HL-60 (cell line): ENCODE measurements at regions not wholly inside any gene's neighbourhood (a gene's known extent, or its start where the extent isn't known, plus 50 kb on each side); places are given as distances from the start of the nearest gene placed in this dataset.

Experiments used
- DNase-seq, 2 experiments: peaks; one replicate each; pipeline ENCODE4 v3.0.0-alpha.2; 2010 to 2020; ENCODE audit warnings: low read depth in 1 of 2, low spot score in 1 of 2
- H3K27ac ChIP-seq: fragments of 250-450 bp; sonication (Bioruptor Pico); replicated peaks from 2 replicates; pipeline ENCODE4 v1.5.1; 2020; ENCODE audit warnings: mild to moderate bottlenecking, moderate library complexity
- H3K27me3 ChIP-seq: fragments of 250-450 bp; sonication (Bioruptor Pico); 2 replicates; pipeline ENCODE4 v1.5.1; 2021; ENCODE audit warnings: mild to moderate bottlenecking, moderate library complexity; ENCODE audit not compliant: insufficient read depth, poor library complexity, severe bottlenecking
- H3K4me3 ChIP-seq: replicated peaks from 2 replicates; pipeline ENCODE4 v1.5.1; 2011; ENCODE audit warnings: mild to moderate bottlenecking, control low read depth, low read length; ENCODE audit not compliant: insufficient read depth
- CTCF ChIP-seq: IDR thresholded peaks from one replicate; pipeline ENCODE4 v1.5.1; 2011; ENCODE audit warnings: low read length, control low read depth, inconsistent platforms; ENCODE audit not compliant: insufficient read depth
- GABPA ChIP-seq: IDR thresholded peaks from 2 replicates; pipeline ENCODE4 v1.6.1; 2012; ENCODE audit warnings: low read depth
- POLR2AphosphoS5 ChIP-seq: IDR thresholded peaks from 2 replicates; pipeline ENCODE4 v1.6.1; 2012; ENCODE audit warnings: low read depth
- REST ChIP-seq: IDR thresholded peaks from 2 replicates; pipeline ENCODE4 v1.6.1; 2012; ENCODE audit warnings: low read depth; ENCODE audit not compliant: insufficient replicate concordance
- SPI1 ChIP-seq: IDR thresholded peaks from 2 replicates; pipeline ENCODE4 v1.6.1; 2012; ENCODE audit warnings: low read depth, mild to moderate bottlenecking, borderline replicate concordance

GRCh38 chr9:17962747-17963146 is 383.9 kb downstream of the SH3GL2 start:
- no peak for DNase-seq
- Histone ChIP-seq H3K4me3 (no peak overlapping the region), H3K27me3 (no peaks in the 10 kb centered on the region), H3K27ac (no peak overlapping the region)
- TF ChIP-seq CTCF (no peak), GABPA (no peak), REST (no peak), POLR2AphosphoS5 (no peak), SPI1 (no peak)

- Histone ChIP-seq H3K27me3 (no peaks in the 10 kb centered on the region), H3K27ac (no peak overlapping the region), H3K4me3 (no peak overlapping the region)
- TF ChIP-seq POLR2AphosphoS5 (no peak), SPI1 (no peak), GABPA (no peak), CTCF (no peak), REST (no peak)
- DNase-seq = no peak
These were observed 384.6 kb downstream of the SH3GL2 start for GRCh38 chr9:17963498-17963897.

- H3K27me3 ChIP-seq = no peaks in the 10 kb centered on the region
- no peak overlapping the region for H3K27ac ChIP-seq
- DNase-seq = no peak
- TF ChIP-seq GABPA (no peak), SPI1 (no peak), CTCF (no peak), POLR2AphosphoS5 (no peak), REST (no peak)
- no peak overlapping the region for H3K4me3 ChIP-seq
These were observed 388.9 kb downstream of the SH3GL2 start for GRCh38 chr9:17967731-17968130.
